ENCODE measurements at regions not wholly inside any gene's neighbourhood (a gene's known extent, or its start where the extent isn't known, plus 50 kb on each side); places are given as distances from the start of the nearest gene placed in this dataset.

DNA sequence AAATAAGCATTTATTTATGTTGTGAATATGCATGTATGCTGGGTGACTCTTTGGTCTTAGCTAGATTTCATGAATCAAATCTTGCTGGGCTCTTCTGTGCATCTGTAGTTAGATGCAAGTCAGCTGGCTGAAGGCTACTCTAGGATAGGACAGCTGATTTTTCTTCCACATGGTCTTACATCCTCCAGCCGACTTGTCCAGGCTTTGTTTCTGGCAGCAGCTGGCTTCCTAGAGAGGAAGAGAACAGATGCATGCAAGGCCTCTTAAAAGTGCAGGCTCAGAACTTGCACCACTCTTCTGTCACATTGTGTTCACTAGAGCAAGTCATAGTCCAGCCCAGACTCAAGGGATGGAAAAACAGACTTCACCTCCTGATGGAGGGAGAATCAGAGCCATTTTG lies 435.4 kb upstream of the STXBP6 start:
- no peak overlapping the region for H3K4me3 ChIP-seq
- WGBS (ENCODE audit: insufficient coverage, low coverage, missing lambda C conversion rate) = 7% methylated on average over 1 of the region's 1 CpG
- no peak overlapping the region for H3K9ac ChIP-seq (ENCODE audit: insufficient read depth in 1 of 2, low read depth in 2 of 2, low read length in 2 of 2)
- H3K9me1 ChIP-seq (ENCODE audit: control insufficient read depth, insufficient read depth, low read length) = no peaks in the 10 kb centered on the region
- in situ Hi-C loops (cut with MboI) = no loop called here
- no peak overlapping the region for H3K27ac ChIP-seq (ENCODE audit: extremely low read depth, low read depth, low read length)
- H3K4me2 ChIP-seq (ENCODE audit: insufficient read depth, low read length) = no peak overlapping the region
- intact Hi-C loops (cut with micrococcal nuclease) = no loop called here
- no peaks in the 10 kb centered on the region for H4K20me1 ChIP-seq (replicated peaks; ENCODE audit: control insufficient read depth, insufficient read depth, low read length)
- no peaks in the 10 kb centered on the region for H3K4me1 ChIP-seq (replicated peaks in 1 of 2; ENCODE audit: control insufficient read depth in 2 of 2, insufficient read depth in 2 of 2, low read length in 2 of 2)
- H3K36me3 ChIP-seq (ENCODE audit: control insufficient read depth, insufficient read depth, low read length) = no peaks in the 10 kb centered on the region
- no peak overlapping the region for H2AFZ ChIP-seq (ENCODE audit: low read depth, low read length)
- no peaks in the 10 kb centered on the region for H3K9me3 ChIP-seq (replicated peaks; ENCODE audit: control insufficient read depth, insufficient read depth, low read depth, low read length)
- no peak for FAIRE-seq
- ATAC-seq = no peak
- no TSS peak for BruUV-seq (replicated peaks)
- no peaks in the 10 kb centered on the region for H3K79me2 ChIP-seq (ENCODE audit: control insufficient read depth, insufficient read depth, low read length)
- H3K27me3 ChIP-seq (ENCODE audit: control insufficient read depth in 2 of 2, insufficient read depth in 2 of 2, low read length in 2 of 2) = no peaks in the 10 kb centered on the region
- ChIA-PET CTCF (ENCODE audit: low intra/inter-chr PET ratio) (no interaction called here), POLR2A (no interaction called here)
- DNase-seq (ENCODE audit: extremely low read depth in 1 of 4, low spot score in 3 of 4) = no peak
- TF ChIP-seq RBM14 (IDR thresholded peaks at IDR 0.05; ENCODE audit: borderline replicate concordance, insufficient read depth, low read depth, low read length) = no peak
- TF ChIP-seq, protein P1, sequence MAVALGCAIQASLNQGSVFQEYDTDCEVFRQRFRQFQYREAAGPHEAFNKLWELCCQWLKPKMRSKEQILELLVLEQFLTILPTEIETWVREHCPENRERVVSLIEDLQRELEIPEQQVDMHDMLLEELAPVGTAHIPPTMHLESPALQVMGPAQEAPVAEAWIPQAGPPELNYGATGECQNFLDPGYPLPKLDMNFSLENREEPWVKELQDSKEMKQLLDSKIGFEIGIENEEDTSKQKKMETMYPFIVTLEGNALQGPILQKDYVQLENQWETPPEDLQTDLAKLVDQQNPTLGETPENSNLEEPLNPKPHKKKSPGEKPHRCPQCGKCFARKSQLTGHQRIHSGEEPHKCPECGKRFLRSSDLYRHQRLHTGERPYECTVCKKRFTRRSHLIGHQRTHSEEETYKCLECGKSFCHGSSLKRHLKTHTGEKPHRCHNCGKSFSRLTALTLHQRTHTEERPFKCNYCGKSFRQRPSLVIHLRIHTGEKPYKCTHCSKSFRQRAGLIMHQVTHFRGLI (CRISPR knock-in tag; IDR thresholded peaks at IDR 0.05) = no peak
- TF ChIP-seq TRIM28 (IDR thresholded peaks at IDR 0.05) = no peak
- TF ChIP-seq, protein P2, sequence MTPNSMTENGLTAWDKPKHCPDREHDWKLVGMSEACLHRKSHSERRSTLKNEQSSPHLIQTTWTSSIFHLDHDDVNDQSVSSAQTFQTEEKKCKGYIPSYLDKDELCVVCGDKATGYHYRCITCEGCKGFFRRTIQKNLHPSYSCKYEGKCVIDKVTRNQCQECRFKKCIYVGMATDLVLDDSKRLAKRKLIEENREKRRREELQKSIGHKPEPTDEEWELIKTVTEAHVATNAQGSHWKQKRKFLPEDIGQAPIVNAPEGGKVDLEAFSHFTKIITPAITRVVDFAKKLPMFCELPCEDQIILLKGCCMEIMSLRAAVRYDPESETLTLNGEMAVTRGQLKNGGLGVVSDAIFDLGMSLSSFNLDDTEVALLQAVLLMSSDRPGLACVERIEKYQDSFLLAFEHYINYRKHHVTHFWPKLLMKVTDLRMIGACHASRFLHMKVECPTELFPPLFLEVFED (CRISPR knock-in tag; conservative IDR thresholded peaks at IDR 0.05) = no peak
- TF ChIP-seq, protein P3, sequence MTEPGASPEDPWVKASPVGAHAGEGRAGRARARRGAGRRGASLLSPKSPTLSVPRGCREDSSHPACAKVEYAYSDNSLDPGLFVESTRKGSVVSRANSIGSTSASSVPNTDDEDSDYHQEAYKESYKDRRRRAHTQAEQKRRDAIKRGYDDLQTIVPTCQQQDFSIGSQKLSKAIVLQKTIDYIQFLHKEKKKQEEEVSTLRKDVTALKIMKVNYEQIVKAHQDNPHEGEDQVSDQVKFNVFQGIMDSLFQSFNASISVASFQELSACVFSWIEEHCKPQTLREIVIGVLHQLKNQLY (CRISPR knock-in tag; conservative IDR thresholded peaks at IDR 0.05) = no peak
- no peak for TF ChIP-seq TBP (optimal IDR thresholded peaks at IDR 0.05; ENCODE audit: low read depth, low read length)
- TF ChIP-seq SAFB2 (IDR thresholded peaks at IDR 0.05; ENCODE audit: borderline replicate concordance, low read depth, low read length, severe bottlenecking) = no peak
- TF ChIP-seq, protein P4, sequence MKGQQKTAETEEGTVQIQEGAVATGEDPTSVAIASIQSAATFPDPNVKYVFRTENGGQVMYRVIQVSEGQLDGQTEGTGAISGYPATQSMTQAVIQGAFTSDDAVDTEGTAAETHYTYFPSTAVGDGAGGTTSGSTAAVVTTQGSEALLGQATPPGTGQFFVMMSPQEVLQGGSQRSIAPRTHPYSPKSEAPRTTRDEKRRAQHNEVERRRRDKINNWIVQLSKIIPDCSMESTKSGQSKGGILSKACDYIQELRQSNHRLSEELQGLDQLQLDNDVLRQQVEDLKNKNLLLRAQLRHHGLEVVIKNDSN (CRISPR knock-in tag; IDR thresholded peaks at IDR 0.05) = no peak

Measured in K562 (cell line).